ENCODE measurements at regions not wholly inside any gene's neighbourhood (a gene's known extent, or its start where the extent isn't known, plus 50 kb on each side); places are given as distances from the start of the nearest gene placed in this dataset.
"Not testable (repeated sequence)": the region's sequence is repeated elsewhere in the genome, so short reads cannot be mapped to it uniquely, and the experiment has no call there.

- H3K9me3 Mint-ChIP-seq (ENCODE audit: low read depth); CTCF ChIA-PET; H3K36me3 Mint-ChIP-seq; H3K27ac Mint-ChIP-seq; H3K4me3 Mint-ChIP-seq; DNase-seq; H3K4me1 Mint-ChIP-seq; H3K27me3 Mint-ChIP-seq; ATAC-seq: not testable (repeated sequence)
These were observed 227.4 kb downstream of the SPATA31A1 start for GRCh38 chr9:39582677-39583412.

- DNase-seq; CTCF ChIA-PET; ATAC-seq; H3K27me3 Mint-ChIP-seq; H3K36me3 Mint-ChIP-seq; H3K9me3 Mint-ChIP-seq (ENCODE audit: low read depth); H3K4me3 Mint-ChIP-seq; H3K4me1 Mint-ChIP-seq; H3K27ac Mint-ChIP-seq: not testable (repeated sequence)
These were observed 227.9 kb downstream of the SPATA31A1 start for GRCh38 chr9:39583413-39583747.

GRCh38 chr9:39585233-39585632, 229.8 kb downstream of the SPATA31A1 start:
- CTCF ChIA-PET; H3K4me3 Mint-ChIP-seq; H3K9me3 Mint-ChIP-seq (ENCODE audit: low read depth); H3K27me3 Mint-ChIP-seq; ATAC-seq; H3K4me1 Mint-ChIP-seq; H3K36me3 Mint-ChIP-seq; H3K27ac Mint-ChIP-seq; DNase-seq: not testable (repeated sequence)

GRCh38 chr9:39587844-39588499, 232.5 kb downstream of the SPATA31A1 start:
- DNase-seq (no peak), ATAC-seq (no peak)
- no peak overlapping the region for H3K4me3 Mint-ChIP-seq
- no peaks in the 10 kb centered on the region for H3K36me3 Mint-ChIP-seq
- no peak overlapping the region for H3K27ac Mint-ChIP-seq
- no peaks in the 10 kb centered on the region for H3K9me3 Mint-ChIP-seq (ENCODE audit: low read depth)
- H3K4me1 Mint-ChIP-seq = no peaks in the 10 kb centered on the region
- H3K27me3 Mint-ChIP-seq = no peaks in the 10 kb centered on the region
- CTCF ChIA-PET = no interaction called here

- Mint-ChIP-seq H3K9me3 (ENCODE audit: low read depth) (no peaks in the 10 kb centered on the region), H3K4me1 (no peaks in the 10 kb centered on the region), H3K36me3 (no peaks in the 10 kb centered on the region), H3K27me3 (no peaks in the 10 kb centered on the region), H3K27ac (no peak overlapping the region), H3K4me3 (no peak overlapping the region)
- CTCF ChIA-PET = no interaction called here
- DNase-seq (no peak), ATAC-seq (no peak)
These were observed 233.2 kb downstream of the SPATA31A1 start for GRCh38 chr9:39588500-39589137.

- ATAC-seq; H3K9me3 Mint-ChIP-seq (ENCODE audit: low read depth); H3K27ac Mint-ChIP-seq; H3K4me3 Mint-ChIP-seq; H3K36me3 Mint-ChIP-seq; CTCF ChIA-PET; H3K4me1 Mint-ChIP-seq; H3K27me3 Mint-ChIP-seq; DNase-seq: not testable (repeated sequence)
These were observed 248.6 kb downstream of the SPATA31A1 start for GRCh38 chr9:39604089-39604488.

- H3K36me3 Mint-ChIP-seq; H3K27me3 Mint-ChIP-seq; DNase-seq; H3K4me3 Mint-ChIP-seq; H3K4me1 Mint-ChIP-seq; H3K27ac Mint-ChIP-seq; CTCF ChIA-PET; H3K9me3 Mint-ChIP-seq (ENCODE audit: low read depth): not testable (repeated sequence)
- peak; percentile 16 for ATAC-seq
These were observed 256.2 kb downstream of the SPATA31A1 start for GRCh38 chr9:39611449-39612231.

GRCh38 chr9:39616480-39616879, 261.0 kb downstream of the SPATA31A1 start:
- ATAC-seq; H3K36me3 Mint-ChIP-seq; H3K4me3 Mint-ChIP-seq; H3K9me3 Mint-ChIP-seq (ENCODE audit: low read depth); CTCF ChIA-PET; H3K27me3 Mint-ChIP-seq; H3K27ac Mint-ChIP-seq; H3K4me1 Mint-ChIP-seq; DNase-seq: not testable (repeated sequence)

GRCh38 chr9:39624048-39624447, 268.6 kb downstream of the SPATA31A1 start:
- H3K9me3 Mint-ChIP-seq (ENCODE audit: low read depth); H3K36me3 Mint-ChIP-seq; ATAC-seq; CTCF ChIA-PET; H3K4me1 Mint-ChIP-seq; H3K27me3 Mint-ChIP-seq; DNase-seq; H3K4me3 Mint-ChIP-seq; H3K27ac Mint-ChIP-seq: not testable (repeated sequence)

GRCh38 chr9:39632071-39632470, 276.6 kb downstream of the SPATA31A1 start:
- H3K9me3 Mint-ChIP-seq (ENCODE audit: low read depth); H3K27me3 Mint-ChIP-seq; DNase-seq; H3K36me3 Mint-ChIP-seq; H3K4me1 Mint-ChIP-seq; H3K4me3 Mint-ChIP-seq; CTCF ChIA-PET; ATAC-seq; H3K27ac Mint-ChIP-seq: not testable (repeated sequence)

GRCh38 chr9:39649029-39649428, 293.6 kb downstream of the SPATA31A1 start:
- H3K4me1 Mint-ChIP-seq; H3K9me3 Mint-ChIP-seq (ENCODE audit: low read depth); H3K4me3 Mint-ChIP-seq; H3K36me3 Mint-ChIP-seq; H3K27ac Mint-ChIP-seq; DNase-seq; H3K27me3 Mint-ChIP-seq; CTCF ChIA-PET; ATAC-seq: not testable (repeated sequence)

- H3K9me3 Mint-ChIP-seq (ENCODE audit: low read depth); DNase-seq; H3K27ac Mint-ChIP-seq; H3K27me3 Mint-ChIP-seq; ATAC-seq; H3K4me3 Mint-ChIP-seq; CTCF ChIA-PET; H3K4me1 Mint-ChIP-seq; H3K36me3 Mint-ChIP-seq: not testable (repeated sequence)
These were observed 301.6 kb downstream of the SPATA31A1 start for GRCh38 chr9:39656960-39657603.

- H3K9me3 Mint-ChIP-seq (ENCODE audit: low read depth); H3K27ac Mint-ChIP-seq; DNase-seq; H3K36me3 Mint-ChIP-seq; ATAC-seq; H3K4me3 Mint-ChIP-seq; CTCF ChIA-PET; H3K4me1 Mint-ChIP-seq; H3K27me3 Mint-ChIP-seq: not testable (repeated sequence)
These were observed 307.6 kb downstream of the SPATA31A1 start for GRCh38 chr9:39663020-39663419.
